ENCODE measurements at regions not wholly inside any gene's neighbourhood (a gene's known extent, or its start where the extent isn't known, plus 50 kb on each side); places are given as distances from the start of the nearest gene placed in this dataset.

GRCh38 chr6:12501990-12502389 lies 211.8 kb downstream of the EDN1 start:
- ChIA-PET POLR2A (no interaction called here), CTCF (interaction anchor here (0.6 kb wide), 1 partner anchor 25 kb away, joined by 5 read pairs; no protein-coding TSS in a partner anchor)
- no peak overlapping the region for H3K27ac ChIP-seq (ENCODE audit: low read depth, low read length)
- no peaks in the 10 kb centered on the region for H3K27me3 ChIP-seq (ENCODE audit: control insufficient read depth, insufficient read depth, low read length)
- no peak overlapping the region for H3K4me3 ChIP-seq (ENCODE audit: low read depth, low read length)
- DNase-seq (ENCODE audit: low read depth, low spot score): no peak
- no peak for TF ChIP-seq CTCF (IDR thresholded peaks at IDR 0.05; ENCODE audit: low read depth, low read length)
- no peaks in the 10 kb centered on the region for H3K9me3 ChIP-seq (ENCODE audit: control insufficient read depth, insufficient read depth, low read length)

GRCh38 chr6:12504325-12504966 lies 212.1 kb upstream of the PHACTR1 start:
- TF ChIP-seq CTCF (IDR thresholded peaks at IDR 0.05; ENCODE audit: low read depth, low read length): peak; percentile 47
- POLR2A ChIA-PET: no interaction called here
- DNase-seq (ENCODE audit: low read depth, low spot score): no peak

GRCh38 chr6:12505486-12505885 lies 211.1 kb upstream of the PHACTR1 start:
- Histone ChIP-seq H3K27me3 (ENCODE audit: control insufficient read depth, insufficient read depth, low read length) (no peaks in the 10 kb centered on the region), H3K9me3 (ENCODE audit: control insufficient read depth, insufficient read depth, low read length) (no peaks in the 10 kb centered on the region), H3K27ac (ENCODE audit: low read depth, low read length) (no peak overlapping the region), H3K4me3 (ENCODE audit: low read depth, low read length) (no peak overlapping the region)
- no peak for TF ChIP-seq CTCF (IDR thresholded peaks at IDR 0.05; ENCODE audit: low read depth, low read length)
- POLR2A ChIA-PET: no interaction called here
- DNase-seq (ENCODE audit: low read depth, low spot score): no peak
- CTCF ChIA-PET: interaction anchor here (2.0 kb wide), 1 partner anchor 216 kb away, joined by 5 read pairs; the partner anchor contains the start of gene EDN1

More at GRCh38 chr6:12504325-12504966, 212.1 kb upstream of the PHACTR1 start:
- H3K4me3 ChIP-seq (ENCODE audit: low read depth, low read length): no peak overlapping the region
- no peaks in the 10 kb centered on the region for H3K27me3 ChIP-seq (ENCODE audit: control insufficient read depth, insufficient read depth, low read length)
- no peak overlapping the region for H3K27ac ChIP-seq (ENCODE audit: low read depth, low read length)
- CTCF ChIA-PET: interaction anchor here (0.7 to 2.0 kb wide), 7 partner anchors 8 to 215 kb away, joined by 3 to 5 read pairs (median 5); partner anchors contain the start of gene EDN1
- H3K9me3 ChIP-seq (ENCODE audit: control insufficient read depth, insufficient read depth, low read length): no peaks in the 10 kb centered on the region

- Histone ChIP-seq H3K4me3 (ENCODE audit: low read depth, low read length) (no peak overlapping the region), H3K9me3 (ENCODE audit: control insufficient read depth, insufficient read depth, low read length) (no peaks in the 10 kb centered on the region), H3K27me3 (ENCODE audit: control insufficient read depth, insufficient read depth, low read length) (no peaks in the 10 kb centered on the region), H3K27ac (ENCODE audit: low read depth, low read length) (no peak overlapping the region)
- DNase-seq (ENCODE audit: low read depth, low spot score): no peak
- TF ChIP-seq CTCF (IDR thresholded peaks at IDR 0.05; ENCODE audit: low read depth, low read length): no peak
- CTCF ChIA-PET: no interaction called here
- POLR2A ChIA-PET: no interaction called here
Observed at GRCh38 chr6:12506159-12506558, 210.4 kb upstream of the PHACTR1 start.

- ChIA-PET CTCF (interaction anchor here (0.6 kb wide), 1 partner anchor 936 kb away, joined by 8 read pairs; no protein-coding TSS in a partner anchor), POLR2A (interaction anchor here (0.6 kb wide), 1 partner anchor 1619 kb away, joined by 4 read pairs; no protein-coding TSS in a partner anchor)
- no peak for TF ChIP-seq CTCF (IDR thresholded peaks at IDR 0.05; ENCODE audit: low read depth, low read length)
- Histone ChIP-seq H3K9me3 (ENCODE audit: control insufficient read depth, insufficient read depth, low read length) (no peaks in the 10 kb centered on the region), H3K4me3 (ENCODE audit: low read depth, low read length) (no peak overlapping the region), H3K27ac (ENCODE audit: low read depth, low read length) (no peak overlapping the region), H3K27me3 (ENCODE audit: control insufficient read depth, insufficient read depth, low read length) (no peaks in the 10 kb centered on the region)
- no peak for DNase-seq (ENCODE audit: low read depth, low spot score)
Observed at GRCh38 chr6:12507636-12508035, 208.9 kb upstream of the PHACTR1 start.

Measured in AG04450 (cell line).